GM12873 (cell line): ENCODE measurements at regions not wholly inside any gene's neighbourhood (a gene's known extent, or its start where the extent isn't known, plus 50 kb on each side); places are given as distances from the start of the nearest gene placed in this dataset.
A peak's percentile ranks its signal among the peaks of the same experiment; 100 is the strongest.

Source experiments
- TF ChIP-seq, protein P1 (sequence below): IDR thresholded peaks from 2 replicates; pipeline ENCODE4 v1.5.1; 2012; ENCODE audit warnings: low read depth, mild to moderate bottlenecking, moderate library complexity, low read length, control low read depth; ENCODE audit not compliant: insufficient read depth; ENCODE audit errors: missing control alignments

DNA sequence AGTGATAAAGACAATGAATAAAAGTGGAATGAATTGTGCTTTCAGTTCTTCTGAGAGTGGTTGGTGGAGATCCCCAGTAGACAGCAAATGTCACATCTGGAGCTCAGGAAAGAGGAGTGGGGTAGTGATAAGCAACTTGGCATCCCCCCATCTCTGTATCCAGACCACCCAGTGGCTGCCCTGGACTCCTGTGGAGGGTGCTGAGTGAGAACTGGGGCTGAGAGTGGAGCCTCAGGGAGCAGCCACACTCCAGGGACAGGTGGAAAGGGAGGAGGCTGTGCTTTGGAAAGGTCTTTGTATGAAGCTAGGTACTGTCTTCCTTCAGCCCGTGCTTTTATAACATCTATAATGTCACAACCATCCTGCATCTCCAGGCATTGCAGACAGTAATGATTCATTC, 85.6 kb upstream of the RASGRF1 start:
- TF ChIP-seq, protein P1, sequence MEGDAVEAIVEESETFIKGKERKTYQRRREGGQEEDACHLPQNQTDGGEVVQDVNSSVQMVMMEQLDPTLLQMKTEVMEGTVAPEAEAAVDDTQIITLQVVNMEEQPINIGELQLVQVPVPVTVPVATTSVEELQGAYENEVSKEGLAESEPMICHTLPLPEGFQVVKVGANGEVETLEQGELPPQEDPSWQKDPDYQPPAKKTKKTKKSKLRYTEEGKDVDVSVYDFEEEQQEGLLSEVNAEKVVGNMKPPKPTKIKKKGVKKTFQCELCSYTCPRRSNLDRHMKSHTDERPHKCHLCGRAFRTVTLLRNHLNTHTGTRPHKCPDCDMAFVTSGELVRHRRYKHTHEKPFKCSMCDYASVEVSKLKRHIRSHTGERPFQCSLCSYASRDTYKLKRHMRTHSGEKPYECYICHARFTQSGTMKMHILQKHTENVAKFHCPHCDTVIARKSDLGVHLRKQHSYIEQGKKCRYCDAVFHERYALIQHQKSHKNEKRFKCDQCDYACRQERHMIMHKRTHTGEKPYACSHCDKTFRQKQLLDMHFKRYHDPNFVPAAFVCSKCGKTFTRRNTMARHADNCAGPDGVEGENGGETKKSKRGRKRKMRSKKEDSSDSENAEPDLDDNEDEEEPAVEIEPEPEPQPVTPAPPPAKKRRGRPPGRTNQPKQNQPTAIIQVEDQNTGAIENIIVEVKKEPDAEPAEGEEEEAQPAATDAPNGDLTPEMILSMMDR = no peak

- TF ChIP-seq, protein P1 = no peak
Measured at GRCh38 chr15:79172801-79173460, 82.4 kb upstream of the RASGRF1 start.

DNA sequence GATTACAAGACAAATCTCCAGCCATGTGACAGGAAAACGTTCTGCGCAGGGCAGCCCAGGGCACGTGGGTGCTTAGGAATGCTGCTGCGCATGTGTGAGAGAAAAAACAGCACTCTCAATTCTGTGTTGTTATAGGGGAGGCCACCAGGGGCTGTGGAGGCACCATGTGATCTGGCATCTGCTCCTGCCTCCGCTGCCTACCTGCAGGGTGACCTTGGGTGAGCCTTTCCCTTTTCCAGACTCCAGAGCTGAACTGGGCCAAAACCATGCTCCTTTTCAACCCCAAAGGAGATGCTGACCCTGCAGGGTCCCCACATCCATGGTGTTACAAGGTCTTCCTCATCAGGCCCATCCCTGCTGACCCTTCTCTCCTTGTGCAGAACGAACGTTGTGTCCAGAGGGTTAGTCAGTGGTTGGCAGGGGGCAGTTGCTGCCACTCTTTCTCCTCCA, 81.5 kb upstream of the RASGRF1 start:
- TF ChIP-seq, protein P1 = peak; percentile 27

GRCh38 chr15:79171320-79172031, 80.9 kb upstream of the RASGRF1 start:
- TF ChIP-seq, protein P1 = no peak

DNA sequence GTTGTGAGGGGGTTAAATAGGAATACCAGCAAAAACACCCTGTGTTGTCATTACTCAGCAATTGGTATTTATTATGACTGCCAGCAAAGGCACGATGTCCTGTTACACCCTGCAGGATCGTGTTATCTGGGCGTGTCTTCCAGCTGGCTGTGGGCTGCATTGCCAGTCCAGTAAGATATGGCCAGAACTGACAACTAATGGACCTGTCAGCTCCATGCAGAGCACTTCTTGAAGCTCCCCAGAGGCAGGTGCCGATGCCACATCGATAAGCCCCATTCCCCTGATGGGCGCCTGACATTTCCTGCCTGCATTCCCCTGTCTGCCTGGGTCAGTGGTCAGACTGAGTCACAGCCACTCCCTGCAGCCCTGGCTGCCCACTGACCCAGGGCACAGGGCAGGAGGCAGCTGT, 79.7 kb upstream of the RASGRF1 start:
- TF ChIP-seq, protein P1 = no peak

GRCh38 chr15:79169526-79170133, 79.0 kb upstream of the RASGRF1 start:
- TF ChIP-seq, protein P1 = no peak

DNA sequence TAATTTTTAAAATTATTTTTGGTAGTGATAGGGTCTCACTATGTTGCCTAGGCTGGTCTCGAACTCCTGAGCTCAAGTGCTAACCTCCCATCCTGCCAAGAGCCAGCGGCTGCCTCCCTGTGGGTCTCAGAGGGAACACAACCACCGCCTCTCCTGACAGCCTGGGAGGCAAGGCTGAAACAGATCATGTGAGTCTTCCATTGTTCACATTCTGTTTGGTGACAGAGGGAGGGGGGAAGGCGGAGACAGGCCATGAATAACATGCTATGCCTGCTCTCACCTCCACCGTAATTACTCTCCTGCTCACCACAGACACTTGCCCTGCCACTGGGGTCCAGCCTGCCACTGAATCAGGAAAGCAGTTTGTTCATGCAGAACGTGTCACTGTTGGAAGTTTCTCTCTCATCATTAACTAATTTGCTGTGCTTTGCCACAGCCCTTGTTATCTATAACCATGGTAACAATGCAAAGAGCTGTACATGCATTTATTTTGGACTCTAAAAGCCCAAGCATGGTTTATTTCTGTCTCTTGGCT, 78.4 kb upstream of the RASGRF1 start:
- TF ChIP-seq, protein P1 = no peak
